ENCODE measurements at regions not wholly inside any gene's neighbourhood (a gene's known extent, or its start where the extent isn't known, plus 50 kb on each side); places are given as distances from the start of the nearest gene placed in this dataset.

DNA sequence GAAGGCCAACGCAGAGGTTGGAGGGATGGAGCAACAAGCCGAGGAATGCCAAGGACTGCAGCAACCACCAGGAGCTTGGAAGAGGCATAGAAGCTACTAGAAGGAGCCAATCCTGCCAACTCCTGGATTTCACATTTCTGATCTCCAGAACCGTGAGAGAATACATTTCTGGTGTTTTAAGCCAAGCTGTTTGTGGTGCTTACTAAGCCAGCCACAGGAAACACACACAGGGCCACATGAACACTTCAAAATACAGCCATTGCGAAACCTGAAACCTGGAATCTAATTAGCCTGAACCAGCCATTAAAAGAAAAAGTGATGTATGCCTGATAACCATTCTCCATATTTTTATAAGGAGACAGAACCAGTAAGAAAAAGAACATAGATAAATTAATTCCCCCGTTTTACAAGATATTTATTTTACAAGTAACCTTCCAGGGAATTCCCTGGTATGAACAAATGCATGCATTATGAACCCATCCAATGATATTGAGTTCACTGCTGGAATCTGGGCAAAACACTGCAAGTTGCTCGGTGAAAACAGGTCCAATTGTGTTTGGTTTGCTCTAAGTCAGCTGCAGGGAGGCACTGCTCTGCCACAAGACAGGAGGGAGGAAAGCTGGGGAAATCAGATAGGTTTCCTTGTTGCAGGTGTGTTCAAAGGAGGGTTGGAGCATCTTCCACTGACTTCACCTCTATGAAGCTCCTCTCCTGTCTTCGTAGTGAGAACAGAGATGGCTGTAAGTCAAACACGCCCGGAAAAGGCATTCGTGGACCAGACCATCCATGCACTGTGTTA is 70.2 kb downstream of the ETS2 start:
- no peak for DNase-seq (ENCODE audit: low spot score)
- H3K4me1 ChIP-seq (ENCODE audit: insufficient read depth, poor library complexity, severe bottlenecking) = no peaks in the 10 kb centered on the region
- no peaks in the 10 kb centered on the region for H3K36me3 ChIP-seq (ENCODE audit: low read depth)
- TF ChIP-seq CTCF (IDR thresholded peaks at IDR 0.05; ENCODE audit: poor library complexity, severe bottlenecking) = no peak
- H3K27ac ChIP-seq (ENCODE audit: poor library complexity, severe bottlenecking) = no peak overlapping the region
- H3K4me3 ChIP-seq (ENCODE audit: severe bottlenecking) = no peak overlapping the region
- no peaks in the 10 kb centered on the region for H3K27me3 ChIP-seq (ENCODE audit: insufficient read depth, poor library complexity, severe bottlenecking)
- H3K9me3 ChIP-seq (ENCODE audit: severe bottlenecking) = no peaks in the 10 kb centered on the region
- ATAC-seq (ENCODE audit: low read depth) = no peak
